K562 (cell line): ENCODE measurements at regions not wholly inside any gene's neighbourhood (a gene's known extent, or its start where the extent isn't known, plus 50 kb on each side); places are given as distances from the start of the nearest gene placed in this dataset.

Source experiments
- ATAC-seq: fragments of 200-7000 bp; cut with Tn5 transposase; 3 replicates; pipeline ENCODE4 v1.9.1; 2020; ENCODE audit warnings: moderate library complexity
- BruUV-seq: library from RNA; stranded (reverse); fragments of 400-500 nt; replicated peaks from 2 replicates; lab custom pipeline; 2021; lab: Mats Ljungman, UMichigan
- CTCF ChIA-PET: fragments of 300-600 bp; formaldehyde crosslinking; extraction: SDS; loops from one replicate; lab custom pipeline; 2021; ENCODE audit warnings: low intra/inter-chr PET ratio; lab: Yijun Ruan, JAX
- POLR2A ChIA-PET: fragments of 300-600, 350-650 bp; sonication (Branson Sonifier 250); formaldehyde crosslinking; extraction: SDS; loops from one replicate; lab custom pipeline; 2021; ENCODE audit warnings: antibody characterized with exemption, inconsistent platforms; lab: Yijun Ruan, JAX
- DNase-seq, 4 experiments: peaks; one replicate each; pipeline versions ENCODE4 v3.0.0 to v3.0.0-alpha.2; 2011 to 2018; ENCODE audit warnings: low spot score in 3 of 4, mixed read lengths in 3 of 4; ENCODE audit errors: extremely low read depth in 1 of 4
- FAIRE-seq: peaks from 2 replicates; lab custom pipeline; 2011; peaks lifted over from hg19 to GRCh38; lab: Jason Lieb, UNC
- H2AFZ ChIP-seq: 2 replicates; pipeline ENCODE4 v1.6.0; 2011; ENCODE audit warnings: low read depth, low read length, control low read depth, inconsistent platforms
- H3K27ac ChIP-seq: fragments of 200-600 bp; 3 replicates; pipeline ENCODE4 v1.8.0; 2011; ENCODE audit warnings: low read depth, mild to moderate bottlenecking, control low read depth, inconsistent platforms, low read length, moderate library complexity, mixed read lengths; ENCODE audit errors: extremely low read depth
- H3K27me3 ChIP-seq, 2 experiments: fragments of 300-600 bp in 1 of 2; 2 replicates in 1 of 2; 3 replicates in 1 of 2; pipeline versions ENCODE4 v1.6.0 to v1.8.0; 2011; ENCODE audit warnings: inconsistent platforms in 2 of 2, low read length in 2 of 2, mild to moderate bottlenecking in 1 of 2, mixed read lengths in 1 of 2, moderate library complexity in 1 of 2; ENCODE audit not compliant: control insufficient read depth in 2 of 2, insufficient read depth in 2 of 2
- H3K36me3 ChIP-seq: fragments of 300-600 bp; 3 replicates; pipeline ENCODE4 v1.8.0; 2011; ENCODE audit warnings: mild to moderate bottlenecking, low read length, inconsistent platforms; ENCODE audit not compliant: control insufficient read depth, insufficient read depth
- H3K4me1 ChIP-seq, 2 experiments: fragments of 200-600 bp in 1 of 2; replicated peaks in 1 of 2; 2 replicates in 1 of 2; 3 replicates in 1 of 2; pipeline versions ENCODE4 v1.5.1 to v1.8.0; 2011; ENCODE audit warnings: inconsistent platforms in 2 of 2, low read length in 2 of 2, mild to moderate bottlenecking in 1 of 2, mixed read lengths in 1 of 2, moderate library complexity in 1 of 2; ENCODE audit not compliant: control insufficient read depth in 2 of 2, insufficient read depth in 2 of 2
- H3K4me2 ChIP-seq: 2 replicates; pipeline ENCODE4 v1.6.1; 2011; ENCODE audit warnings: low read length, control low read depth, inconsistent platforms, mixed read lengths; ENCODE audit not compliant: insufficient read depth
- H3K4me3 ChIP-seq: fragments of 200-600 bp; sonication (generic), shearing (Covaris generic); 2 replicates; pipeline ENCODE4 v1.5.1; 2016; ENCODE audit warnings: control low read depth, inconsistent platforms
- H3K79me2 ChIP-seq: fragments of 200-600 bp; 3 replicates; pipeline ENCODE4 v1.8.0; 2011; ENCODE audit warnings: low read length, inconsistent platforms; ENCODE audit not compliant: control insufficient read depth, insufficient read depth
- H3K9ac ChIP-seq, 2 experiments: 2 replicates each; pipeline versions ENCODE4 v1.6.0 to v1.6.1; 2011; ENCODE audit warnings: low read depth in 2 of 2, low read length in 2 of 2, control low read depth in 1 of 2, inconsistent platforms in 1 of 2, mild to moderate bottlenecking in 1 of 2, mixed read lengths in 1 of 2; ENCODE audit not compliant: insufficient read depth in 1 of 2
- H3K9me1 ChIP-seq: one replicate; pipeline ENCODE4 v1.6.0; 2011; ENCODE audit warnings: inconsistent platforms, mild to moderate bottlenecking, low read length, moderate library complexity; ENCODE audit not compliant: control insufficient read depth, insufficient read depth
- H3K9me3 ChIP-seq: replicated peaks from 2 replicates; pipeline ENCODE4 v1.5.1; 2011; ENCODE audit warnings: low read depth, low read length, inconsistent platforms; ENCODE audit not compliant: control insufficient read depth, insufficient read depth
- H4K20me1 ChIP-seq: replicated peaks from 2 replicates; pipeline ENCODE4 v1.6.1; 2011; ENCODE audit warnings: low read length, inconsistent platforms, mixed read lengths; ENCODE audit not compliant: control insufficient read depth, insufficient read depth
- FUS ChIP-seq: fragments of 200-400 bp; formaldehyde crosslinking; optimal IDR thresholded peaks from 2 replicates; pipeline ENCODE3; 2017; ENCODE audit warnings: low read depth, low read length
- GTF2F1 ChIP-seq: IDR thresholded peaks from 2 replicates; pipeline ENCODE4 v1.6.1; 2011; ENCODE audit warnings: low read depth, low read length, improper control_type of control experiment
- KLF13 ChIP-seq: fragments of 450-650 bp; IDR thresholded peaks from 2 replicates; pipeline ENCODE4 v1.6.1; 2016; ENCODE audit warnings: missing genetic modification characterization, low read depth, mild to moderate bottlenecking, missing compliant biosample characterization, moderate library complexity, borderline replicate concordance
- NR2F6 ChIP-seq: fragments of 450-650 bp; formaldehyde crosslinking; IDR thresholded peaks from 2 replicates; pipeline ENCODE4 v1.4.0; 2020; ENCODE audit warnings: mild to moderate bottlenecking
- STAG1 ChIP-seq: sonication (generic); formaldehyde crosslinking; IDR thresholded peaks from 2 replicates; pipeline ENCODE4 v1.5.0; 2020; ENCODE audit warnings: missing genetic modification reagents, borderline replicate concordance
- ZNF12 ChIP-seq: sonication (generic); formaldehyde crosslinking; IDR thresholded peaks from 2 replicates; pipeline ENCODE4 v1.4.0; 2020; ENCODE audit warnings: mild to moderate bottlenecking, missing genetic modification reagents
- ZNF23 ChIP-seq: fragments of 250-450 bp; sonication (Bioruptor Pico); IDR thresholded peaks from 2 replicates; pipeline ENCODE4 v1.4.0; 2020; ENCODE audit warnings: mild to moderate bottlenecking
- ZNF586 ChIP-seq: fragments of 450-650 bp; formaldehyde crosslinking; conservative IDR thresholded peaks from 2 replicates; pipeline ENCODE4 v1.4.0; 2020; ENCODE audit warnings: mild to moderate bottlenecking, moderate library complexity
- WGBS: fragments of 100-300 bp; shearing (Covaris generic); methylation state at CpG from one replicate; pipeline ENCODE4 v1.1.6; 2016; ENCODE audit warnings: low coverage, mixed read lengths; ENCODE audit not compliant: insufficient coverage; ENCODE audit errors: missing lambda C conversion rate; 5-methylcytosine and 5-hydroxymethylcytosine counted together
- in situ Hi-C: fragments of 300-500 bp; cut with MboI; formaldehyde crosslinking; loops from 4 replicates; pipeline ENCODE4 v1.15.0; 2018; ENCODE audit warnings: inconsistent platforms, mixed read lengths
- intact Hi-C: fragments of 100-400 bp; cut with micrococcal nuclease; formaldehyde crosslinking; loops from 2 replicates; pipeline ENCODE4 v1.14.2; 2022
- TF ChIP-seq, protein P1 (sequence below): IDR thresholded peaks from 2 replicates; pipeline ENCODE4 v1.6.1; 2016; ENCODE audit warnings: missing genetic modification characterization, missing compliant biosample characterization
- TF ChIP-seq, protein P2 (sequence below): fragments of 250-450 bp; sonication (Bioruptor Pico); IDR thresholded peaks from 2 replicates; pipeline ENCODE4 v1.5.0; 2021
- TF ChIP-seq, protein P3 (sequence below): fragments of 250-450 bp; sonication (Bioruptor Pico); IDR thresholded peaks from 2 replicates; pipeline ENCODE4 v1.9.0; 2021; ENCODE audit warnings: mild to moderate bottlenecking

DNA sequence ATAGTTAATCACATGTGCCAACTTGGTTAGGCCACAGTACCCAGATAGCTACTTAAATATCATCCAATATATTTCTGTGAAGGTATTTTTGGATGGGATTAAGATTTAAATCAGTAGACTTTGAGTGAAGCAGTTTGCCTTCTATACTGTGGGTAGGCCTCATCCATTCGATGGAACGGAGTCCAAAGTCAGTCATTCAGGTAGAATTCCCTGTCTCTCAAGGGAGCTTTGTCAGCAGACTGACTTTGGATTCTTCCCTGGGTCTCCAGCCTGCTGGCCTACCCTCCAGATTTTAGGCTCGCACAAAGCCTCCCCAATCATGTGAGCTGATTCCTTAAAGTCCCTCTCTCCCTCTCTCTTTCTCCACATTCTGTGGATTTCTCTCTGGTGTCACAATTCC, 145.1 kb upstream of the MAGI3 start:
- Histone ChIP-seq H3K79me2 (no peaks in the 10 kb centered on the region), H3K36me3 (no peaks in the 10 kb centered on the region), H3K27ac (no peak overlapping the region), H3K9me1 (no peaks in the 10 kb centered on the region), H3K9ac (no peak overlapping the region), H4K20me1 (no peaks in the 10 kb centered on the region), H3K4me3 (no peak overlapping the region), H3K4me2 (no peak overlapping the region), H3K4me1 (peaks cover 0 to 2% of the 10 kb centered on the region in 2 experiments; a peak in 3 of 5 replicates), H3K27me3 (no peaks in the 10 kb centered on the region; a peak in 1 of 5 replicates), H3K9me3 (no peaks in the 10 kb centered on the region), H2AFZ (no peak overlapping the region)
- 12% methylated on average over 3 of the region's 3 CpGs for WGBS
- intact Hi-C loops: no loop called here
- POLR2A ChIA-PET: no interaction called here
- DNase-seq (no peak), ATAC-seq (no peak), FAIRE-seq (no peak)
- TF ChIP-seq NR2F6 (CRISPR knock-in tag) (no peak), FUS (no peak)
- TF ChIP-seq, protein P1, sequence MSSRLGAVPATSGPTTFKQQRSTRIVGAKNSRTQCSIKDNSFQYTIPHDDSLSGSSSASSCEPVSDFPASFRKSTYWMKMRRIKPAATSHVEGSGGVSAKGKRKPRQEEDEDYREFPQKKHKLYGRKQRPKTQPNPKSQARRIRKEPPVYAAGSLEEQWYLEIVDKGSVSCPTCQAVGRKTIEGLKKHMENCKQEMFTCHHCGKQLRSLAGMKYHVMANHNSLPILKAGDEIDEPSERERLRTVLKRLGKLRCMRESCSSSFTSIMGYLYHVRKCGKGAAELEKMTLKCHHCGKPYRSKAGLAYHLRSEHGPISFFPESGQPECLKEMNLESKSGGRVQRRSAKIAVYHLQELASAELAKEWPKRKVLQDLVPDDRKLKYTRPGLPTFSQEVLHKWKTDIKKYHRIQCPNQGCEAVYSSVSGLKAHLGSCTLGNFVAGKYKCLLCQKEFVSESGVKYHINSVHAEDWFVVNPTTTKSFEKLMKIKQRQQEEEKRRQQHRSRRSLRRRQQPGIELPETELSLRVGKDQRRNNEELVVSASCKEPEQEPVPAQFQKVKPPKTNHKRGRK (tag): no peak
- in situ Hi-C loops: no loop called here
- no TSS peak for BruUV-seq
- CTCF ChIA-PET: no interaction called here

DNA sequence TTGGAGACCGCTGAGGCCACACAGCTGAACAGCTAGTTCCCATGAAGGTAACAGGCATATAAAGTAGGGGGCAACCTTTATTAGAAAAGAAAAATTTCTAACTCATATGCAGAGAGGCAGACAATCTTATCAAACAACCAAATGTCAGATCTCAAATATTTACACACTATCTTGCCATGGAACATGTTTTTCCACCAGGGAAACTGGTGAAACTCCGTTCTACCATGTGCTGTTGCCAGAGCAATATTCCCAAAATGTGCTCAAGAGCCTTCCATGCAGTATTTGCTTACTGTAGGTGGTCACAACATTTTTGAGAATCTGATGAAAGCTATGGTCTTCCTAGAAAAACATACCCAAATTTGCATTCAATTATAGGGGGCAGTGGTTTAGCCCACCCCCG, 143.4 kb upstream of the MAGI3 start:
- ATAC-seq (no peak), FAIRE-seq (no peak), DNase-seq (no peak)
- Histone ChIP-seq H3K9me1 (no peaks in the 10 kb centered on the region), H3K36me3 (no peaks in the 10 kb centered on the region), H3K27me3 (peaks cover 0 to 6% of the 10 kb centered on the region in 2 experiments; a peak in 3 of 5 replicates), H4K20me1 (no peaks in the 10 kb centered on the region), H3K9me3 (no peaks in the 10 kb centered on the region), H3K4me1 (peaks cover 0 to 2% of the 10 kb centered on the region in 2 experiments; a peak in 3 of 5 replicates), H3K4me2 (no peak overlapping the region), H2AFZ (no peak overlapping the region), H3K9ac (no peak overlapping the region), H3K79me2 (no peaks in the 10 kb centered on the region), H3K4me3 (no peak overlapping the region), H3K27ac (no peak overlapping the region)
- intact Hi-C loops: no loop called here
- WGBS: 7% methylated on average over 3 of the region's 3 CpGs
- CTCF ChIA-PET: no interaction called here
- BruUV-seq: no TSS peak
- in situ Hi-C loops: no loop called here
- POLR2A ChIA-PET: no interaction called here
- no peak for TF ChIP-seq ZNF586 (CRISPR knock-in tag)
- no peak for TF ChIP-seq STAG1 (CRISPR knock-in tag)
- TF ChIP-seq, protein P2, sequence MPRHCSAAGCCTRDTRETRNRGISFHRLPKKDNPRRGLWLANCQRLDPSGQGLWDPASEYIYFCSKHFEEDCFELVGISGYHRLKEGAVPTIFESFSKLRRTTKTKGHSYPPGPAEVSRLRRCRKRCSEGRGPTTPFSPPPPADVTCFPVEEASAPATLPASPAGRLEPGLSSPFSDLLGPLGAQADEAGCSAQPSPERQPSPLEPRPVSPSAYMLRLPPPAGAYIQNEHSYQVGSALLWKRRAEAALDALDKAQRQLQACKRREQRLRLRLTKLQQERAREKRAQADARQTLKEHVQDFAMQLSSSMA (CRISPR knock-in tag): no peak
- no peak for TF ChIP-seq ZNF23 (CRISPR knock-in tag)
- TF ChIP-seq, protein P3, sequence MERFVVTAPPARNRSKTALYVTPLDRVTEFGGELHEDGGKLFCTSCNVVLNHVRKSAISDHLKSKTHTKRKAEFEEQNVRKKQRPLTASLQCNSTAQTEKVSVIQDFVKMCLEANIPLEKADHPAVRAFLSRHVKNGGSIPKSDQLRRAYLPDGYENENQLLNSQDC: no peak
- no peak for TF ChIP-seq KLF13 (tag)
- TF ChIP-seq GTF2F1: no peak
- no peak for TF ChIP-seq ZNF12 (CRISPR knock-in tag)
